ENCODE measurements at regions not wholly inside any gene's neighbourhood (a gene's known extent, or its start where the extent isn't known, plus 50 kb on each side); places are given as distances from the start of the nearest gene placed in this dataset.

DNA sequence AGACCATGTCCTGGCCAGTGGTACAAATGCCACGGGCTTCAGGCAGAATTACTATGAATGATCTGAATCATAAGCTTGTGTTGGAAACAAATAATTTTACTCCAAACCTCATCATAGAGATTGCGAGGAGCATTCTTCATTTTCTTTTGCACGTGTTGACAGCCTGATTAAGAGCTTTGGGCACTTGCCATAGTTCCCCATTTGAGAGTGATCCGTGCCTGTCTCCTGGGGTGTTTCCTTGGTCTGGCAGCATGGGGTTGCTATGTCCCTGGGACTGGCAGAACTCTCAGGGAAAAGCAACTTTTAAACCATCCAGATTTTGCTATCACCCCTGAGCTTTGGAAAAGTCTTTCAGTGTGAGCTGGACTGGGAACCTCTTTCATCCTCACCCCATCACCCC, 54.3 kb upstream of the KCNJ6 start:
- TF ChIP-seq, protein P1, sequence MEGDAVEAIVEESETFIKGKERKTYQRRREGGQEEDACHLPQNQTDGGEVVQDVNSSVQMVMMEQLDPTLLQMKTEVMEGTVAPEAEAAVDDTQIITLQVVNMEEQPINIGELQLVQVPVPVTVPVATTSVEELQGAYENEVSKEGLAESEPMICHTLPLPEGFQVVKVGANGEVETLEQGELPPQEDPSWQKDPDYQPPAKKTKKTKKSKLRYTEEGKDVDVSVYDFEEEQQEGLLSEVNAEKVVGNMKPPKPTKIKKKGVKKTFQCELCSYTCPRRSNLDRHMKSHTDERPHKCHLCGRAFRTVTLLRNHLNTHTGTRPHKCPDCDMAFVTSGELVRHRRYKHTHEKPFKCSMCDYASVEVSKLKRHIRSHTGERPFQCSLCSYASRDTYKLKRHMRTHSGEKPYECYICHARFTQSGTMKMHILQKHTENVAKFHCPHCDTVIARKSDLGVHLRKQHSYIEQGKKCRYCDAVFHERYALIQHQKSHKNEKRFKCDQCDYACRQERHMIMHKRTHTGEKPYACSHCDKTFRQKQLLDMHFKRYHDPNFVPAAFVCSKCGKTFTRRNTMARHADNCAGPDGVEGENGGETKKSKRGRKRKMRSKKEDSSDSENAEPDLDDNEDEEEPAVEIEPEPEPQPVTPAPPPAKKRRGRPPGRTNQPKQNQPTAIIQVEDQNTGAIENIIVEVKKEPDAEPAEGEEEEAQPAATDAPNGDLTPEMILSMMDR (IDR thresholded peaks at IDR 0.05) = no peak
- TF ChIP-seq ZFX (IDR thresholded peaks at IDR 0.05; ENCODE audit: borderline replicate concordance) = no peak

Measured in 22Rv1 (cell line).